Esophagus squamous epithelium (tissue), 5 donors: ENCODE measurements at regions not wholly inside any gene's neighbourhood (a gene's known extent, or its start where the extent isn't known, plus 50 kb on each side); places are given as distances from the start of the nearest gene placed in this dataset.

Source experiments
- DNase-seq: peaks from one replicate; lab custom pipeline; 2025; lab: John Stamatoyannopoulos, UW
- H3K27ac ChIP-seq, 4 donors: fragments of 200-600 bp; sonication (generic); one replicate each; pipeline ENCODE4 v1.5.1; 2016 to 2019; ENCODE audit warnings: mild to moderate bottlenecking in 1 of 4
- H3K27me3 ChIP-seq, 4 donors: fragments of 200-600 bp; sonication (generic); 1 replicate in 3 of 4; 2 replicates in 1 of 4; pipeline versions ENCODE4 v1.5.1 to v1.6.0; 2017 to 2021; ENCODE audit warnings: antibody characterized with exemption in 1 of 4
- H3K36me3 ChIP-seq, 3 donors: fragments of 200-600 bp; sonication (generic); one replicate each; pipeline ENCODE4 v1.5.1; 2016 to 2019
- H3K4me1 ChIP-seq, 3 donors: fragments of 200-600 bp; sonication (generic); one replicate each; pipeline ENCODE4 v1.5.1; 2017 to 2019
- H3K4me3 ChIP-seq, 4 donors: fragments of 200-600 bp; sonication (generic); 1 replicate in 3 of 4; 2 replicates in 1 of 4; pipeline ENCODE4 v1.5.1; 2016 to 2019; ENCODE audit warnings: mild to moderate bottlenecking in 2 of 4, moderate library complexity in 1 of 4
- H3K9me3 ChIP-seq, 3 donors: fragments of 200-600 bp; sonication (generic); one replicate each; pipeline ENCODE4 v1.5.1; 2016 to 2019
- POLR2A ChIP-seq, 4 donors: fragments of 450-650 bp; IDR thresholded peaks; one replicate each; pipeline ENCODE4 v1.6.1; 2017; ENCODE audit warnings: antibody characterized with exemption in 4 of 4, mild to moderate bottlenecking in 4 of 4, moderate library complexity in 3 of 4
- WGBS, 2 donors: methylation state at CpG; one replicate each; pipeline ENCODE4 v1.1.5; 2018; 5-methylcytosine and 5-hydroxymethylcytosine counted together
- intact Hi-C: fragments of 100-400 bp; cut with DNase I; formaldehyde crosslinking; loops from one replicate; pipeline ENCODE4 v1.15.0; 2022
- TF ChIP-seq, protein P1 (sequence below), 6 experiments: fragments of 450-650 bp in 4 of 6; fragments of 200-600 bp in 2 of 6; sonication (generic) in 2 of 6; IDR thresholded peaks; one replicate each; pipeline ENCODE4 v1.5.1; 2016 to 2019; ENCODE audit warnings: antibody characterized with exemption in 6 of 6, mild to moderate bottlenecking in 4 of 6, moderate library complexity in 4 of 6
- donor health status: DM: yes; HTN: yes; CAD: no.

- H3K9me3 ChIP-seq: no peaks in the 10 kb centered on the region
- intact Hi-C loops: no loop called here
- no peaks in the 10 kb centered on the region for H3K27me3 ChIP-seq
- H3K27ac ChIP-seq: no peak overlapping the region
- H3K36me3 ChIP-seq: no peaks in the 10 kb centered on the region
- WGBS, 2 donors: 78 to 86% methylated on average over 5 of the region's 5 CpGs
- no peak for DNase-seq
- H3K4me1 ChIP-seq: no peaks in the 10 kb centered on the region
- TF ChIP-seq, protein P1, sequence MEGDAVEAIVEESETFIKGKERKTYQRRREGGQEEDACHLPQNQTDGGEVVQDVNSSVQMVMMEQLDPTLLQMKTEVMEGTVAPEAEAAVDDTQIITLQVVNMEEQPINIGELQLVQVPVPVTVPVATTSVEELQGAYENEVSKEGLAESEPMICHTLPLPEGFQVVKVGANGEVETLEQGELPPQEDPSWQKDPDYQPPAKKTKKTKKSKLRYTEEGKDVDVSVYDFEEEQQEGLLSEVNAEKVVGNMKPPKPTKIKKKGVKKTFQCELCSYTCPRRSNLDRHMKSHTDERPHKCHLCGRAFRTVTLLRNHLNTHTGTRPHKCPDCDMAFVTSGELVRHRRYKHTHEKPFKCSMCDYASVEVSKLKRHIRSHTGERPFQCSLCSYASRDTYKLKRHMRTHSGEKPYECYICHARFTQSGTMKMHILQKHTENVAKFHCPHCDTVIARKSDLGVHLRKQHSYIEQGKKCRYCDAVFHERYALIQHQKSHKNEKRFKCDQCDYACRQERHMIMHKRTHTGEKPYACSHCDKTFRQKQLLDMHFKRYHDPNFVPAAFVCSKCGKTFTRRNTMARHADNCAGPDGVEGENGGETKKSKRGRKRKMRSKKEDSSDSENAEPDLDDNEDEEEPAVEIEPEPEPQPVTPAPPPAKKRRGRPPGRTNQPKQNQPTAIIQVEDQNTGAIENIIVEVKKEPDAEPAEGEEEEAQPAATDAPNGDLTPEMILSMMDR (IDR thresholded peaks at IDR 0.05): no peak
- no peak for TF ChIP-seq POLR2A (IDR thresholded peaks at IDR 0.05)
- H3K4me3 ChIP-seq: no peak overlapping the region
These were observed 544.5 kb upstream of the ZNF608 start for GRCh38 chr5:125290935-125291334.

GRCh38 chr5:125291447-125291846 is 545.0 kb upstream of the ZNF608 start:
- no peaks in the 10 kb centered on the region for H3K27me3 ChIP-seq
- DNase-seq: no peak
- no peaks in the 10 kb centered on the region for H3K4me1 ChIP-seq
- intact Hi-C loops: no loop called here
- 64 to 66% methylated on average over 3 to 4 of the region's 4 CpGs for WGBS, 2 donors
- H3K27ac ChIP-seq: no peak overlapping the region
- TF ChIP-seq, protein P1 (IDR thresholded peaks at IDR 0.05): no peak
- no peak for TF ChIP-seq POLR2A (IDR thresholded peaks at IDR 0.05)
- no peaks in the 10 kb centered on the region for H3K36me3 ChIP-seq
- no peak overlapping the region for H3K4me3 ChIP-seq
- H3K9me3 ChIP-seq: no peaks in the 10 kb centered on the region

- TF ChIP-seq POLR2A (IDR thresholded peaks at IDR 0.05): no peak
- TF ChIP-seq, protein P1 (IDR thresholded peaks at IDR 0.05): no peak
- Histone ChIP-seq H3K36me3 (no peaks in the 10 kb centered on the region), H3K4me3 (no peak overlapping the region), H3K27me3 (no peaks in the 10 kb centered on the region), H3K9me3 (no peaks in the 10 kb centered on the region), H3K27ac (no peak overlapping the region), H3K4me1 (no peaks in the 10 kb centered on the region)
- intact Hi-C loops: no loop called here
- DNase-seq: no peak
- 85 to 86% methylated on average over 1 of the region's 1 CpG for WGBS, 2 donors
These were observed 546.8 kb upstream of the ZNF608 start for GRCh38 chr5:125293223-125293622.

DNA sequence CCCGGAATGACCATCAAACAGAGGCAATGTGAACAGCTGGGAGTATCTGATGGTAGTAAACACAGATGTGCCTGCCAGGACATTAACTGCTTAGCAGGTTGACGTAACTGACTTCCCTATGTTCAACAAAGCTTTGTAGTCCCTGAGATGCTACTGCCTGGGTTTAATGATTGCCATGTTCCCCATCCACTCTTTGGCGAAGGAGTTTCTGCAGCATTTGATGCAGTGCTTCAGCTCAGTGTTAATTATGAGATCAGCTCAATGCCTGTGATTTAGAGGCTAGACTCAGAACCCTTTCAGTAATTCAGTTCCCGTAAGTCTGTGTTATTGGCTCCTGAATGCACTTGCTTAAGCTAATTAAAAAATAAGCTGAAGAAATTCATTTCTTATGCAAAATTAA is 547.3 kb upstream of the ZNF608 start:
- H3K9me3 ChIP-seq: no peaks in the 10 kb centered on the region

DNA sequence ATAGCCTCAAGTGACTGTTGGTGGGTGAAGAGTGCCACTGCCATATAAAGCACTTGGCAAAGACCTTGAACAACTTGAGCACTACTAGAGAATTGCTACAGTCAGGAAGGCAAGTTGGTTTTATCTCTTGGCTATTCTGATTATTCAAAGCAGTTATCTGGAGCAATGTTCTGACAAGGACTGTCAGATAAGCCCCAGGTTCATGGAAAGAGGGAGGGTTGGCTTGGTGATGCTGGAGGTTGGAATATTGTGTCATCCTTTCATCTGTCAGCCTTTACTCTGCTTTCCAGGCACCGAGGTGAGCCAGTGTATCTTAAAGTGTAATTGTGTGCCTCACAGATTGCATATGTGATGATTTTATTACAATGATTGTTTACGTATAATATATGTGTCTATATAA is 548.4 kb upstream of the ZNF608 start:
- Histone ChIP-seq H3K36me3 (no peaks in the 10 kb centered on the region), H3K9me3 (no peaks in the 10 kb centered on the region), H3K27me3 (no peaks in the 10 kb centered on the region), H3K4me1 (no peaks in the 10 kb centered on the region), H3K4me3 (no peak overlapping the region), H3K27ac (no peak overlapping the region)
- TF ChIP-seq, protein P1 (IDR thresholded peaks at IDR 0.05): no peak
- no peak for TF ChIP-seq POLR2A (IDR thresholded peaks at IDR 0.05)
- no peak for DNase-seq
- intact Hi-C loops: no loop called here
- 64 to 71% methylated on average over 2 of the region's 2 CpGs for WGBS, 2 donors

More for the DNA sequence above, 547.3 kb upstream of the ZNF608 start:
- H3K27me3 ChIP-seq: no peaks in the 10 kb centered on the region
- no peak for DNase-seq
- H3K27ac ChIP-seq: no peak overlapping the region
- WGBS, 2 donors: 82 to 89% methylated on average over 4 of the region's 4 CpGs
- H3K4me1 ChIP-seq: no peaks in the 10 kb centered on the region
- H3K36me3 ChIP-seq: no peaks in the 10 kb centered on the region
- intact Hi-C loops: no loop called here
- no peak overlapping the region for H3K4me3 ChIP-seq
- TF ChIP-seq, protein P1 (IDR thresholded peaks at IDR 0.05): no peak
- TF ChIP-seq POLR2A (IDR thresholded peaks at IDR 0.05): no peak
